ENCODE measurements at regions not wholly inside any gene's neighbourhood (a gene's known extent, or its start where the extent isn't known, plus 50 kb on each side); places are given as distances from the start of the nearest gene placed in this dataset.

DNA sequence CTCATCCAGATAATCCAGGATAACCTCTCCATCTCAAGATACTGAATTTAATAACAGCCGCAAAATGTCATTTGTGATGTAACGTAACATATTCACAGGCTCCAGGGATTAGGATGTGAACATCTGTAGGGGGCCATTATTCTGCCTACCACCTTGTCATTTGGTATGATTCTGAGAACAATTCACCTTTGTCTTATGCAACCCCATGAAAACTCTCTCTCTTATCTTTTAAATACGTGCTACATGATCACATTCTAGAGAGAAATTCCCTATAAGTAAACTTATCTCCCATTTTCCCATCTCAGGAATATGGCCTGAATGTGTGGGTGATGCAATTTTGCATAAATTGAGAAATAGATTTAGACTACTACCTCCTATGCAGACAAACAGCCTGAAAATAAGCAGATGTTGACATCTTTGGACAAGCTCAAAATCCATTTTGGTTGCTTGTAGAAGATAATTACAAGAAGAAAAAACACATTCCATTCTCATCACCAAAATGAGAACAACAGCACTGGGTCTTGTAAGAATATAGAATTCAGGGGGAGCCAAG, 255.4 kb upstream of the STXBP5 start:
- Histone ChIP-seq H3K79me2 (ENCODE audit: low read length) (no peaks in the 10 kb centered on the region), H3K4me2 (ENCODE audit: low read depth, low read length) (no peak overlapping the region), H3F3A (ENCODE audit: insufficient read depth, low read length) (no peaks in the 10 kb centered on the region), H3K4me1 (ENCODE audit: low read length) (no peaks in the 10 kb centered on the region), H3K9ac (ENCODE audit: low read length) (no peak overlapping the region), H3K4me3 (ENCODE audit: low read length) (no peak overlapping the region), H3K9me3 (replicated peaks; ENCODE audit: insufficient read depth, low read length) (no peaks in the 10 kb centered on the region), H3K36me3 (replicated peaks; ENCODE audit: insufficient read depth, low read length) (no peaks in the 10 kb centered on the region), H3K27me3 (replicated peaks; ENCODE audit: insufficient read depth, low read length) (no peaks in the 10 kb centered on the region), H2AFZ (ENCODE audit: low read length) (no peak overlapping the region), H3K27ac (ENCODE audit: low read length) (no peak overlapping the region), H3K9me2 (replicated peaks; ENCODE audit: insufficient read depth, low read length) (no peaks in the 10 kb centered on the region), H4K20me1 (ENCODE audit: insufficient read depth, low read length) (no peaks in the 10 kb centered on the region)
- DNase-seq, result no peak
- TF ChIP-seq, protein P1, sequence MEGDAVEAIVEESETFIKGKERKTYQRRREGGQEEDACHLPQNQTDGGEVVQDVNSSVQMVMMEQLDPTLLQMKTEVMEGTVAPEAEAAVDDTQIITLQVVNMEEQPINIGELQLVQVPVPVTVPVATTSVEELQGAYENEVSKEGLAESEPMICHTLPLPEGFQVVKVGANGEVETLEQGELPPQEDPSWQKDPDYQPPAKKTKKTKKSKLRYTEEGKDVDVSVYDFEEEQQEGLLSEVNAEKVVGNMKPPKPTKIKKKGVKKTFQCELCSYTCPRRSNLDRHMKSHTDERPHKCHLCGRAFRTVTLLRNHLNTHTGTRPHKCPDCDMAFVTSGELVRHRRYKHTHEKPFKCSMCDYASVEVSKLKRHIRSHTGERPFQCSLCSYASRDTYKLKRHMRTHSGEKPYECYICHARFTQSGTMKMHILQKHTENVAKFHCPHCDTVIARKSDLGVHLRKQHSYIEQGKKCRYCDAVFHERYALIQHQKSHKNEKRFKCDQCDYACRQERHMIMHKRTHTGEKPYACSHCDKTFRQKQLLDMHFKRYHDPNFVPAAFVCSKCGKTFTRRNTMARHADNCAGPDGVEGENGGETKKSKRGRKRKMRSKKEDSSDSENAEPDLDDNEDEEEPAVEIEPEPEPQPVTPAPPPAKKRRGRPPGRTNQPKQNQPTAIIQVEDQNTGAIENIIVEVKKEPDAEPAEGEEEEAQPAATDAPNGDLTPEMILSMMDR (IDR thresholded peaks at IDR 0.05; ENCODE audit: low read length), result no peak
- no peak for TF ChIP-seq EZH2 (optimal IDR thresholded peaks at IDR 0.05; ENCODE audit: low read depth, low read length)
- no peak for TF ChIP-seq EZH2phosphoT487 (IDR thresholded peaks at IDR 0.05; ENCODE audit: low read length)

DNA sequence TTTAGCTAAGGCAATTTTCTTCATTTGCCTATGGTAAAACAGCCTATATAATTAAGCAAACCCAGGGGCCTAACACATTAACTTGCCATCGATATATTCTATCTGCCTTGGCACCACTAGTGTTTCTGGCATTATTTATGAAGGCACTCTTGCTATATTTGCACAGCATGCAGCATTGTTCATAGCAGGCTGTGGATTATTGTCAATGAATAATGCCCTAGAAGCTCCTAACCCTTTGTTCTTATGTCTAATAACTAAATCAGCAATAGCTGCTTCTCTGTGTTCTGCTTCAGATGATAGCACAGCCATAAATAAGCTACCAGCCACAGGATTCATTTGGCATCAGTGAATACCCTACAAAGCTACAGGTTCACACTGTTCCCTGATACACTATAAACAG, 254.8 kb upstream of the STXBP5 start:
- no peaks in the 10 kb centered on the region for H3K79me2 ChIP-seq (ENCODE audit: low read length)
- H3K27me3 ChIP-seq (replicated peaks; ENCODE audit: insufficient read depth, low read length), result no peaks in the 10 kb centered on the region
- no peak for DNase-seq
- no peak overlapping the region for H3K9ac ChIP-seq (ENCODE audit: low read length)
- H3K4me3 ChIP-seq (ENCODE audit: low read length), result no peak overlapping the region
- no peak overlapping the region for H2AFZ ChIP-seq (ENCODE audit: low read length)
- H3K36me3 ChIP-seq (replicated peaks; ENCODE audit: insufficient read depth, low read length), result no peaks in the 10 kb centered on the region
- H3K9me3 ChIP-seq (replicated peaks; ENCODE audit: insufficient read depth, low read length), result no peaks in the 10 kb centered on the region
- no peaks in the 10 kb centered on the region for H3K4me1 ChIP-seq (ENCODE audit: low read length)
- no peak overlapping the region for H3K4me2 ChIP-seq (ENCODE audit: low read depth, low read length)
- H4K20me1 ChIP-seq (ENCODE audit: insufficient read depth, low read length), result no peaks in the 10 kb centered on the region
- no peak overlapping the region for H3K27ac ChIP-seq (ENCODE audit: low read length)
- TF ChIP-seq EZH2 (optimal IDR thresholded peaks at IDR 0.05; ENCODE audit: low read depth, low read length) (no peak), EZH2phosphoT487 (IDR thresholded peaks at IDR 0.05; ENCODE audit: low read length) (no peak)
- TF ChIP-seq, protein P1 (IDR thresholded peaks at IDR 0.05; ENCODE audit: low read length), result no peak
- H3K9me2 ChIP-seq (replicated peaks; ENCODE audit: insufficient read depth, low read length), result no peaks in the 10 kb centered on the region
- no peaks in the 10 kb centered on the region for H3F3A ChIP-seq (ENCODE audit: insufficient read depth, low read length)

DNA sequence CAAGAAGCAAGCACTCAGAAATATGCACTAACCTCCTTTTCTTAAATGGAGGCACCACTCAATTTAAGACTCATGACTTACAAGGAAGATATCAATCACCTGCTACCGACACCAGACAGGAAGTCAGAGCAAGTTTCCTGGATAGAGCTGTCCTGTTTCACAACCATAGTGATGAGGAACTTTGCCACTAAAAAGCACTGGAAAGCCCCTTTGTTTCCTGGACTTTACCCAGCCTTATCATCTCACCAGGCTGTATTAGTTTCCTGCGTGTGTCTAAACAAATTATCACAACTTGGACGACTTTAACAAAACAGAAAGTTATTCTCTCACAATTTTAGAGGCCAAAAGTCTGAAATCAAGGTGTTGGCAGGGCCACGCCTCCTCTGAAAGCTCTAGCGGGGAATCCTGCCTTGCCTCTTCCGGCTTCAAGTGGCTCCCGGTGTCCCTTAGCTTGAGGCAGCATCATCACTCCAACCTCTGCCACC, 253.8 kb upstream of the STXBP5 start:
- TF ChIP-seq EZH2 (optimal IDR thresholded peaks at IDR 0.05; ENCODE audit: low read depth, low read length), result no peak
- TF ChIP-seq, protein P1 (IDR thresholded peaks at IDR 0.05; ENCODE audit: low read length), result no peak
- TF ChIP-seq EZH2phosphoT487 (IDR thresholded peaks at IDR 0.05; ENCODE audit: low read length), result no peak
- H4K20me1 ChIP-seq (ENCODE audit: insufficient read depth, low read length), result no peaks in the 10 kb centered on the region
- no peaks in the 10 kb centered on the region for H3K4me1 ChIP-seq (ENCODE audit: low read length)
- no peak overlapping the region for H3K4me2 ChIP-seq (ENCODE audit: low read depth, low read length)
- H3F3A ChIP-seq (ENCODE audit: insufficient read depth, low read length), result no peaks in the 10 kb centered on the region
- no peak for DNase-seq
- H3K27ac ChIP-seq (ENCODE audit: low read length), result no peak overlapping the region
- no peak overlapping the region for H3K4me3 ChIP-seq (ENCODE audit: low read length)
- H3K27me3 ChIP-seq (replicated peaks; ENCODE audit: insufficient read depth, low read length), result no peaks in the 10 kb centered on the region
- H3K9me3 ChIP-seq (replicated peaks; ENCODE audit: insufficient read depth, low read length), result no peaks in the 10 kb centered on the region
- no peaks in the 10 kb centered on the region for H3K79me2 ChIP-seq (ENCODE audit: low read length)
- no peaks in the 10 kb centered on the region for H3K9me2 ChIP-seq (replicated peaks; ENCODE audit: insufficient read depth, low read length)
- no peaks in the 10 kb centered on the region for H3K36me3 ChIP-seq (replicated peaks; ENCODE audit: insufficient read depth, low read length)
- H2AFZ ChIP-seq (ENCODE audit: low read length), result no peak overlapping the region
- H3K9ac ChIP-seq (ENCODE audit: low read length), result no peak overlapping the region

Data from MM.1S (cell line).